Duodenal mucosa (tissue), 2 donors: ENCODE measurements at regions not wholly inside any gene's neighbourhood (a gene's known extent, or its start where the extent isn't known, plus 50 kb on each side); places are given as distances from the start of the nearest gene placed in this dataset.

ENCODE experiments used
- H3K27ac ChIP-seq: one replicate; pipeline ENCODE4 v1.7.0; 2013; ENCODE audit warnings: low read depth, low read length
- H3K27me3 ChIP-seq, 2 donors: one replicate each; pipeline ENCODE4 v1.7.0; 2013; ENCODE audit warnings: low read length in 2 of 2, control low read depth in 1 of 2; ENCODE audit not compliant: insufficient read depth in 2 of 2, control insufficient read depth in 1 of 2
- H3K36me3 ChIP-seq, 2 donors: one replicate each; pipeline ENCODE4 v1.7.0; 2013; ENCODE audit warnings: low read length in 2 of 2, control low read depth in 1 of 2; ENCODE audit not compliant: insufficient read depth in 2 of 2, control insufficient read depth in 1 of 2
- H3K4me1 ChIP-seq, 2 donors: one replicate each; pipeline ENCODE4 v1.7.0; 2013; ENCODE audit warnings: low read length in 2 of 2, control low read depth in 1 of 2; ENCODE audit not compliant: insufficient read depth in 2 of 2, control insufficient read depth in 1 of 2
- H3K4me3 ChIP-seq, 2 donors: one replicate each; pipeline ENCODE4 v1.7.0; 2013; ENCODE audit warnings: low read length in 2 of 2, low read depth in 1 of 2
- H3K9ac ChIP-seq, 2 donors: one replicate each; pipeline ENCODE4 v1.7.0; 2013; ENCODE audit warnings: low read length in 2 of 2, low read depth in 1 of 2
- H3K9me3 ChIP-seq, 2 donors: one replicate each; pipeline ENCODE4 v1.7.0; 2013; ENCODE audit warnings: low read length in 2 of 2, control low read depth in 1 of 2; ENCODE audit not compliant: control insufficient read depth in 1 of 2

DNA sequence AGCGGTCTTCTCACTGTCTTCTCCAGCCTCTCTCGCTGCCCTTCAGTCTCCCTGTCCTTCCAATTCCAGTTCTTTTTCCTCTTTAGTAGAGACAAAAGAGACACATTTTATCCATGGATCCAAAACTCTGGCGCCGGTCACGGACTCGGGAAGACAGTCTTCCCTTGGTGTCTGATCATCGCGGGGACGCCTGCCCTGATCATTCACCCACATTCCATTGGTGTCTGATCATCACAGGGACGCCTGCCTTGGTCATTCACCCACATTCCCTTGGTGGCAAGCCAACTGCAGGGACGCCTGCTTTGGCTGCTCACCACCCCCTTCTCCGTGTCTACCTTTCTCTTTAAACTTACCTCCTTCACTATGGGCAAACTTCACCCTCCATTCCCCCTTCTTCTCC, 619.5 kb downstream of the RERGL start:
- H3K9me3 ChIP-seq: peaks cover 0 to 5% of the 10 kb centered on the region in 2 donors
- no peak overlapping the region for H3K9ac ChIP-seq
- no peaks in the 10 kb centered on the region for H3K36me3 ChIP-seq
- H3K27ac ChIP-seq: no peak overlapping the region
- H3K4me3 ChIP-seq: no peak overlapping the region
- H3K4me1 ChIP-seq: no peaks in the 10 kb centered on the region
- no peaks in the 10 kb centered on the region for H3K27me3 ChIP-seq

GRCh38 chr12:17459214-17459613, 630.8 kb downstream of the RERGL start:
- no peaks in the 10 kb centered on the region for H3K4me1 ChIP-seq

DNA sequence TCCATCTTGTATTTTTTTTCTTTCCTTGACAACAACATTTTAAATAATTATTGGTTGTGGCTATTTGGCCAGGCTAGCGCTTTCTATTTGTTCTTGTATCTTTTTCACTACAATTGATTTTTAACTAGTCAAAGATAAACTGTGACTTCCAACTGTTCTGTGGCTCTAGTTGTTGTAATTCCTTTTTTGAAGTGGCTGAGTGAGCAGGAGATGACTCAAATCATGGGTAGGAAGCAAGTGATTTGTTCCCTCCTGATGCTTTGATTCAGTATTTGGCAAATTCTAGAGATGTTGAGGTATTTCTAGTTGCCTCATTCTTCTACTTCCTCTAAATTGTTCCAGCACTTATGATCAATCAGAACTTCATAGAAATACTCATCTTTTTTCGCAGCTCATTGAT, 633.5 kb downstream of the RERGL start:
- Histone ChIP-seq H3K9me3 (peaks cover 3 to 5% of the 10 kb centered on the region in 2 donors), H3K4me1 (no peaks in the 10 kb centered on the region), H3K27me3 (no peaks in the 10 kb centered on the region), H3K36me3 (no peaks in the 10 kb centered on the region), H3K4me3 (no peak overlapping the region), H3K27ac (no peak overlapping the region), H3K9ac (no peak overlapping the region)

More at GRCh38 chr12:17459214-17459613, 630.8 kb downstream of the RERGL start:
- no peaks in the 10 kb centered on the region for H3K27me3 ChIP-seq
- no peak overlapping the region for H3K9ac ChIP-seq
- peaks cover 3% of the 10 kb centered on the region in 2 donors for H3K9me3 ChIP-seq
- no peak overlapping the region for H3K4me3 ChIP-seq
- no peak overlapping the region for H3K27ac ChIP-seq
- H3K36me3 ChIP-seq: no peaks in the 10 kb centered on the region

- Histone ChIP-seq H3K9ac (no peak overlapping the region), H3K9me3 (peaks cover 0 to 13% of the 10 kb centered on the region in 2 donors), H3K4me3 (no peak overlapping the region), H3K27ac (no peak overlapping the region), H3K36me3 (no peaks in the 10 kb centered on the region), H3K4me1 (no peaks in the 10 kb centered on the region), H3K27me3 (no peaks in the 10 kb centered on the region)
Measured at GRCh38 chr12:17438141-17438540, 651.9 kb downstream of the RERGL start.

- no peak overlapping the region for H3K4me3 ChIP-seq
- H3K27ac ChIP-seq: no peak overlapping the region
- H3K9ac ChIP-seq: no peak overlapping the region
- no peaks in the 10 kb centered on the region for H3K27me3 ChIP-seq
- no peaks in the 10 kb centered on the region for H3K4me1 ChIP-seq
- no peaks in the 10 kb centered on the region for H3K36me3 ChIP-seq
- peaks cover 11 to 13% of the 10 kb centered on the region in 2 donors for H3K9me3 ChIP-seq
Measured at GRCh38 chr12:17416748-17417147, 673.2 kb downstream of the RERGL start.

DNA sequence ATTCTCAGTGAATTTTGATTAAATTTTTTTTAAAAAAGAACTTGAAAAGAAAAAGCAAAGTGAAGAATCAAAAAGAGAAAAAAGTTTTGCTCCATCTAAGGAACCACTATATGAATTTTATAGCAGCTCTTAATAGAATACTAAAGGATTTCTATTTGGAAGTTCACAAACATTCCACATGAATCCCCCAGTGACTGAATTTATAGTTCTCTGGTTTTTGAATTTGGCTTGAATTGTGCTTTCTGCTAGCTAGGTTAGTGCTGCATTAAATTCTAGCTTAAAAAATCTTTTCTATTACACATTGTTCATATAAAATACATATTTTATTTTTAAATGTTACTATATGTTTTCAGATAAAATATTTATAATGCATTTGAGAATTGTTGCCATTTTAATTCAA, 675.4 kb downstream of the RERGL start:
- Histone ChIP-seq H3K36me3 (no peaks in the 10 kb centered on the region), H3K9ac (no peak overlapping the region), H3K27me3 (no peaks in the 10 kb centered on the region), H3K4me3 (no peak overlapping the region), H3K27ac (no peak overlapping the region), H3K4me1 (no peaks in the 10 kb centered on the region), H3K9me3 (peaks cover 22 to 23% of the 10 kb centered on the region in 2 donors)

DNA sequence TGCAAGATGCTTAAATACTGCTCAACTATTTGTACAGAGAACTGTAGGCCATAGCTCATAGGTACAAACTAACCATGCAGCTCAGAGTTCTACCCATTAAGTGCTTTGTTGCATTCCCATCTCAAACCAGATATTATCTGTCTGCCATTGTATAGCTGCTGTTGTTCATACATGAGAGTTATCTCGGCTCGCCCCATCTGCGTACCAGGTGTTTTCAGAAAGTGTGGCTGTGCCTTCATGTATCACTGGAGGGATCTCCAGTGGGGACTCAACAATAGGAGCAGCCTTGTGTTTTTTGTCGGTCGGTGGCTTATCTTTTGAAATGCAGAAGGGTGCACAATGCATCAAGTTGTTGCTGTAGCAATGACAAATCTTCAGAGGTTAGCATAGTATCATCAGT, 678.3 kb downstream of the RERGL start:
- no peak overlapping the region for H3K27ac ChIP-seq

DNA sequence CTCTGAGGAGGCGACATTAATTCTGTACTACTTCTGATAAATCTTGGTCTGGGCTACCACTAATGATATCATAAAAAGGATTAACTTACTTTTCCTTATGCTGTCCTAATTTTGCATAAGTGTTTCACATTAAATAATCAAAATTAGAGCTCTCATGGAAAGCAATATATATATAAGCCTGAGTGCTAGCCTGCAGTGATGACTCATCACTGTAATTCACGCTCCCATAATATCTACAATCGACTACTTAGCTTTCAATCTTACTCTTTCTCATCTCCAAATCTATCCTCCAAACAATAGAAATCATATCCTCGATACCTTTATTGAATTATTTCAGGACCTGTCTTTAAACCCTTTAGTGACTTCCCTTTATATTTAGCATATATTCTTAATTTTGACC, 701.3 kb downstream of the RERGL start:
- H3K9me3 ChIP-seq: peaks cover 6 to 18% of the 10 kb centered on the region in 2 donors
- no peak overlapping the region for H3K27ac ChIP-seq
- no peaks in the 10 kb centered on the region for H3K4me1 ChIP-seq
- H3K4me3 ChIP-seq: no peak overlapping the region
- no peaks in the 10 kb centered on the region for H3K27me3 ChIP-seq
- H3K36me3 ChIP-seq: no peaks in the 10 kb centered on the region
- H3K9ac ChIP-seq: no peak overlapping the region

More for the DNA sequence above, 678.3 kb downstream of the RERGL start:
- no peaks in the 10 kb centered on the region for H3K4me1 ChIP-seq
- no peak overlapping the region for H3K9ac ChIP-seq
- H3K36me3 ChIP-seq: no peaks in the 10 kb centered on the region
- no peak overlapping the region for H3K4me3 ChIP-seq
- no peaks in the 10 kb centered on the region for H3K27me3 ChIP-seq
- H3K9me3 ChIP-seq: peaks cover 16 to 23% of the 10 kb centered on the region in 2 donors

DNA sequence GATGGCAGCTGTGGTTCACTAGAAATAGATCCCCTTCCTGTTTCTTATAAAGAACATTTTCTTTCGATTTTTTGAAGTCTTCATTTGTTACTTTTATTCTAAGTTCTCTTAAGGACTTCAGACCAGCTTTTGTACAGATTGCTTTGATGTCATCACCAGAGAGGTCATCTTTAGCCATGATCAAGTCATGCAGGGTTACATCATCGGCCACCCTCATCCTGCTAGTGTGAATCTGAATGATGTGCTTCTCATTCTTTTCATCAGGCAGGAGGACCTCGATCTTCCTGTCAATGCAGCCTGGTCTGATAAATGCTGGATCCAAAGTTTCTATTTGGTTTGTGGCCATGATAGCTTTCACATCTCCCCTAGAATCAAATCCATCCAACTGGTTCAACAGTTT, 706.7 kb downstream of the RERGL start:
- no peaks in the 10 kb centered on the region for H3K4me1 ChIP-seq
- no peak overlapping the region for H3K4me3 ChIP-seq
- H3K9me3 ChIP-seq: peaks cover 8 to 18% of the 10 kb centered on the region in 2 donors
- no peak overlapping the region for H3K9ac ChIP-seq
- no peaks in the 10 kb centered on the region for H3K27me3 ChIP-seq
- no peaks in the 10 kb centered on the region for H3K36me3 ChIP-seq
- H3K27ac ChIP-seq: no peak overlapping the region

DNA sequence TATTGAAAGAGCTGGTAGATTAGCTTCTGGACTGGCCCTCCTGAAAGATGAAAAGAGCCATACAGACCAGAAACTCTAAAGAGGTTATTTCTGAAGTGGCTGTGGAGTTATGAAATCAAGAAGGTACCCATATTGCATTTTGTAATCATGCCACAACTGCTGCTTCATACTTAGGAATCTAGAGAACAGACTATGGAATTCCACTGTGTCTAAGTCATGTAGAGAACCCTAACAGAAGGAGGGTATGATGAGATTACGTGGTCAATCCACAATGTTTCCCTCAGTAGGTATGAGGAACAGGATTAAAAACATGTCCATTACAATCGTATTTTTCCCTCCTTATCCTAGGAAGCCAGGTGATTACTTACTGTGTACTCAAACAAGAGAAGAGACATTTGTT, 708.8 kb downstream of the RERGL start:
- Histone ChIP-seq H3K27me3 (no peaks in the 10 kb centered on the region), H3K4me3 (no peak overlapping the region), H3K9ac (no peak overlapping the region), H3K27ac (no peak overlapping the region), H3K9me3 (peaks cover 8 to 11% of the 10 kb centered on the region in 2 donors), H3K4me1 (no peaks in the 10 kb centered on the region), H3K36me3 (no peaks in the 10 kb centered on the region)

GRCh38 chr12:17372508-17372907, 717.5 kb downstream of the RERGL start:
- Histone ChIP-seq H3K27me3 (no peaks in the 10 kb centered on the region), H3K4me3 (no peak overlapping the region), H3K27ac (no peak overlapping the region), H3K36me3 (no peaks in the 10 kb centered on the region), H3K9me3 (no peaks in the 10 kb centered on the region), H3K9ac (no peak overlapping the region), H3K4me1 (no peaks in the 10 kb centered on the region)
